GM23338 (cell line): ENCODE measurements at regions not wholly inside any gene's neighbourhood (a gene's known extent, or its start where the extent isn't known, plus 50 kb on each side); places are given as distances from the start of the nearest gene placed in this dataset.

ENCODE experiments used
- CREB1 ChIP-seq: fragments of 250-450 bp; sonication (Bioruptor Pico); IDR thresholded peaks from 2 replicates; pipeline ENCODE4 v1.5.0; 2020; ENCODE audit warnings: low read depth, mild to moderate bottlenecking, moderate library complexity
- EZH2 ChIP-seq: fragments of 200-600 bp; sonication (generic); IDR thresholded peaks from one replicate; pipeline ENCODE4 v1.8.0; 2017; ENCODE audit warnings: antibody characterized with exemption, mild to moderate bottlenecking, low read depth; ENCODE audit not compliant: unreplicated experiment
- EZH2phosphoT487 ChIP-seq: fragments of 200-600 bp; sonication (generic); IDR thresholded peaks from one replicate; pipeline ENCODE4 v1.8.1; 2018; ENCODE audit warnings: antibody characterized with exemption; ENCODE audit not compliant: unreplicated experiment
- NANOG ChIP-seq: IDR thresholded peaks from 2 replicates; pipeline ENCODE4 v1.6.1; 2016; ENCODE audit warnings: antibody characterized with exemption, borderline replicate concordance
- POLR2AphosphoS5 ChIP-seq: IDR thresholded peaks from 2 replicates; pipeline ENCODE4 v1.6.1; 2016; ENCODE audit warnings: antibody characterized with exemption, low read depth
- ZNF331 ChIP-seq: fragments of 250-450 bp; sonication (Bioruptor Pico); IDR thresholded peaks from 2 replicates; pipeline ENCODE4 v1.5.0; 2020; ENCODE audit warnings: low read depth, mild to moderate bottlenecking, moderate library complexity
- TF ChIP-seq, protein P1 (sequence below), 2 experiments: fragments of 200-600 bp in 1 of 2; sonication (generic) in 1 of 2; conservative IDR thresholded peaks; 2 replicates each; pipeline versions ENCODE4 v1.5.1 to v1.6.1; 2016 to 2017; ENCODE audit warnings: antibody characterized with exemption in 2 of 2, low read depth in 2 of 2, mild to moderate bottlenecking in 2 of 2, moderate library complexity in 1 of 2
- TF ChIP-seq, protein P2 (sequence below): fragments of 250-450 bp; sonication (Bioruptor Pico); IDR thresholded peaks from 2 replicates; pipeline ENCODE4 v1.5.0; 2020; ENCODE audit warnings: mild to moderate bottlenecking, moderate library complexity
- TF ChIP-seq, protein P3 (sequence below): IDR thresholded peaks from 2 replicates; pipeline ENCODE4 v1.6.1; 2016; ENCODE audit warnings: antibody characterized with exemption
- TF ChIP-seq, protein P4 (sequence below): IDR thresholded peaks from one replicate; pipeline ENCODE4 v1.6.1; 2018; ENCODE audit warnings: antibody characterized with exemption; ENCODE audit not compliant: unreplicated experiment

DNA sequence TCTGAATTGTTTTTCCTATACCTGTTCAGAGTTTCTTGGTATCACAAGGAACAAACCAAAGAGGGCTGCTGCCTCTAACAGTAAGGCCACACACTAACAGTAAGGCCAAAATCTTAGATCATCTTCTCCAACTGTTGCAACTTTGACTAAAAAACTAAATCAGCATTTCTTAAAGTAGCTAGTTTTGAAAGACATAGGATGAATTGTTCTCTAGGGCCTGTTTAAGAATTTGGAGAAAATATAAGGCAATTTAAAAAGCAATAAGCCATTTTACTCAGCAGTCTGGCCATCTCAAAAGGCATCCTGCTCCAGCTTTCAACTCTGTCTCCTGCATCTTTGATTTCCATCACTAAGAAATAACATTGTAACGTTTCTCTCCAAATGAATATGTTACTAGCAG, 105.0 kb upstream of the MON1B start:
- TF ChIP-seq, protein P1, sequence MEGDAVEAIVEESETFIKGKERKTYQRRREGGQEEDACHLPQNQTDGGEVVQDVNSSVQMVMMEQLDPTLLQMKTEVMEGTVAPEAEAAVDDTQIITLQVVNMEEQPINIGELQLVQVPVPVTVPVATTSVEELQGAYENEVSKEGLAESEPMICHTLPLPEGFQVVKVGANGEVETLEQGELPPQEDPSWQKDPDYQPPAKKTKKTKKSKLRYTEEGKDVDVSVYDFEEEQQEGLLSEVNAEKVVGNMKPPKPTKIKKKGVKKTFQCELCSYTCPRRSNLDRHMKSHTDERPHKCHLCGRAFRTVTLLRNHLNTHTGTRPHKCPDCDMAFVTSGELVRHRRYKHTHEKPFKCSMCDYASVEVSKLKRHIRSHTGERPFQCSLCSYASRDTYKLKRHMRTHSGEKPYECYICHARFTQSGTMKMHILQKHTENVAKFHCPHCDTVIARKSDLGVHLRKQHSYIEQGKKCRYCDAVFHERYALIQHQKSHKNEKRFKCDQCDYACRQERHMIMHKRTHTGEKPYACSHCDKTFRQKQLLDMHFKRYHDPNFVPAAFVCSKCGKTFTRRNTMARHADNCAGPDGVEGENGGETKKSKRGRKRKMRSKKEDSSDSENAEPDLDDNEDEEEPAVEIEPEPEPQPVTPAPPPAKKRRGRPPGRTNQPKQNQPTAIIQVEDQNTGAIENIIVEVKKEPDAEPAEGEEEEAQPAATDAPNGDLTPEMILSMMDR (conservative IDR thresholded peaks at IDR 0.05; ENCODE audit: low read depth in 2 of 2): no peak
- TF ChIP-seq POLR2AphosphoS5 (no peak), NANOG (no peak), EZH2 (no peak), CREB1 (CRISPR knock-in tag) (no peak), EZH2phosphoT487 (no peak), ZNF331 (CRISPR knock-in tag) (no peak)
- TF ChIP-seq, protein P2, sequence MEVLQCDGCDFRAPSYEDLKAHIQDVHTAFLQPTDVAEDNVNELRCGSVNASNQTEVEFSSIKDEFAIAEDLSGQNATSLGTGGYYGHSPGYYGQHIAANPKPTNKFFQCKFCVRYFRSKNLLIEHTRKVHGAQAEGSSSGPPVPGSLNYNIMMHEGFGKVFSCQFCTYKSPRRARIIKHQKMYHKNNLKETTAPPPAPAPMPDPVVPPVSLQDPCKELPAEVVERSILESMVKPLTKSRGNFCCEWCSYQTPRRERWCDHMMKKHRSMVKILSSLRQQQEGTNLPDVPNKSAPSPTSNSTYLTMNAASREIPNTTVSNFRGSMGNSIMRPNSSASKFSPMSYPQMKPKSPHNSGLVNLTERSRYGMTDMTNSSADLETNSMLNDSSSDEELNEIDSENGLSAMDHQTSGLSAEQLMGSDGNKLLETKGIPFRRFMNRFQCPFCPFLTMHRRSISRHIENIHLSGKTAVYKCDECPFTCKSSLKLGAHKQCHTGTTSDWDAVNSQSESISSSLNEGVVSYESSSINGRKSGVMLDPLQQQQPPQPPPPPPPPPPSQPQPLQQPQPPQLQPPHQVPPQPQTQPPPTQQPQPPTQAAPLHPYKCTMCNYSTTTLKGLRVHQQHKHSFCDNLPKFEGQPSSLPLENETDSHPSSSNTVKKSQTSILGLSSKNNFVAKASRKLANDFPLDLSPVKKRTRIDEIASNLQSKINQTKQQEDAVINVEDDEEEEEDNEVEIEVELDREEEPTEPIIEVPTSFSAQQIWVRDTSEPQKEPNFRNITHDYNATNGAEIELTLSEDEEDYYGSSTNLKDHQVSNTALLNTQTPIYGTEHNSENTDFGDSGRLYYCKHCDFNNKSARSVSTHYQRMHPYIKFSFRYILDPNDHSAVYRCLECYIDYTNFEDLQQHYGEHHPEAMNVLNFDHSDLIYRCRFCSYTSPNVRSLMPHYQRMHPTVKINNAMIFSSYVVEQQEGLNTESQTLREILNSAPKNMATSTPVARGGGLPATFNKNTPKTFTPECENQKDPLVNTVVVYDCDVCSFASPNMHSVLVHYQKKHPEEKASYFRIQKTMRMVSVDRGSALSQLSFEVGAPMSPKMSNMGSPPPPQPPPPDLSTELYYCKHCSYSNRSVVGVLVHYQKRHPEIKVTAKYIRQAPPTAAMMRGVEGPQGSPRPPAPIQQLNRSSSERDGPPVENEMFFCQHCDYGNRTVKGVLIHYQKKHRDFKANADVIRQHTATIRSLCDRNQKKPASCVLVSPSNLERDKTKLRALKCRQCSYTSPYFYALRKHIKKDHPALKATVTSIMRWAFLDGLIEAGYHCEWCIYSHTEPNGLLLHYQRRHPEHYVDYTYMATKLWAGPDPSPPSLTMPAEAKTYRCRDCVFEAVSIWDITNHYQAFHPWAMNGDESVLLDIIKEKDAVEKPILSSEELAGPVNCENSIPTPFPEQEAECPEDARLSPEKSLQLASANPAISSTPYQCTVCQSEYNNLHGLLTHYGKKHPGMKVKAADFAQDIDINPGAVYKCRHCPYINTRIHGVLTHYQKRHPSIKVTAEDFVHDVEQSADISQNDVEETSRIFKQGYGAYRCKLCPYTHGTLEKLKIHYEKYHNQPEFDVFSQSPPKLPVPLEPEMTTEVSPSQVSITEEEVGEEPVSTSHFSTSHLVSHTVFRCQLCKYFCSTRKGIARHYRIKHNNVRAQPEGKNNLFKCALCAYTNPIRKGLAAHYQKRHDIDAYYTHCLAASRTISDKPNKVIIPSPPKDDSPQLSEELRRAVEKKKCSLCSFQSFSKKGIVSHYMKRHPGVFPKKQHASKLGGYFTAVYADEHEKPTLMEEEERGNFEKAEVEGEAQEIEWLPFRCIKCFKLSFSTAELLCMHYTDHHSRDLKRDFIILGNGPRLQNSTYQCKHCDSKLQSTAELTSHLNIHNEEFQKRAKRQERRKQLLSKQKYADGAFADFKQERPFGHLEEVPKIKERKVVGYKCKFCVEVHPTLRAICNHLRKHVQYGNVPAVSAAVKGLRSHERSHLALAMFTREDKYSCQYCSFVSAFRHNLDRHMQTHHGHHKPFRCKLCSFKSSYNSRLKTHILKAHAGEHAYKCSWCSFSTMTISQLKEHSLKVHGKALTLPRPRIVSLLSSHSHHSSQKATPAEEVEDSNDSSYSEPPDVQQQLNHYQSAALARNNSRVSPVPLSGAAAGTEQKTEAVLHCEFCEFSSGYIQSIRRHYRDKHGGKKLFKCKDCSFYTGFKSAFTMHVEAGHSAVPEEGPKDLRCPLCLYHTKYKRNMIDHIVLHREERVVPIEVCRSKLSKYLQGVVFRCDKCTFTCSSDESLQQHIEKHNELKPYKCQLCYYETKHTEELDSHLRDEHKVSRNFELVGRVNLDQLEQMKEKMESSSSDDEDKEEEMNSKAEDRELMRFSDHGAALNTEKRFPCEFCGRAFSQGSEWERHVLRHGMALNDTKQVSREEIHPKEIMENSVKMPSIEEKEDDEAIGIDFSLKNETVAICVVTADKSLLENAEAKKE (CRISPR knock-in tag): no peak
- TF ChIP-seq, protein P3, sequence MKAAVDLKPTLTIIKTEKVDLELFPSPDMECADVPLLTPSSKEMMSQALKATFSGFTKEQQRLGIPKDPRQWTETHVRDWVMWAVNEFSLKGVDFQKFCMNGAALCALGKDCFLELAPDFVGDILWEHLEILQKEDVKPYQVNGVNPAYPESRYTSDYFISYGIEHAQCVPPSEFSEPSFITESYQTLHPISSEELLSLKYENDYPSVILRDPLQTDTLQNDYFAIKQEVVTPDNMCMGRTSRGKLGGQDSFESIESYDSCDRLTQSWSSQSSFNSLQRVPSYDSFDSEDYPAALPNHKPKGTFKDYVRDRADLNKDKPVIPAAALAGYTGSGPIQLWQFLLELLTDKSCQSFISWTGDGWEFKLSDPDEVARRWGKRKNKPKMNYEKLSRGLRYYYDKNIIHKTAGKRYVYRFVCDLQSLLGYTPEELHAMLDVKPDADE: no peak
- TF ChIP-seq, protein P4, sequence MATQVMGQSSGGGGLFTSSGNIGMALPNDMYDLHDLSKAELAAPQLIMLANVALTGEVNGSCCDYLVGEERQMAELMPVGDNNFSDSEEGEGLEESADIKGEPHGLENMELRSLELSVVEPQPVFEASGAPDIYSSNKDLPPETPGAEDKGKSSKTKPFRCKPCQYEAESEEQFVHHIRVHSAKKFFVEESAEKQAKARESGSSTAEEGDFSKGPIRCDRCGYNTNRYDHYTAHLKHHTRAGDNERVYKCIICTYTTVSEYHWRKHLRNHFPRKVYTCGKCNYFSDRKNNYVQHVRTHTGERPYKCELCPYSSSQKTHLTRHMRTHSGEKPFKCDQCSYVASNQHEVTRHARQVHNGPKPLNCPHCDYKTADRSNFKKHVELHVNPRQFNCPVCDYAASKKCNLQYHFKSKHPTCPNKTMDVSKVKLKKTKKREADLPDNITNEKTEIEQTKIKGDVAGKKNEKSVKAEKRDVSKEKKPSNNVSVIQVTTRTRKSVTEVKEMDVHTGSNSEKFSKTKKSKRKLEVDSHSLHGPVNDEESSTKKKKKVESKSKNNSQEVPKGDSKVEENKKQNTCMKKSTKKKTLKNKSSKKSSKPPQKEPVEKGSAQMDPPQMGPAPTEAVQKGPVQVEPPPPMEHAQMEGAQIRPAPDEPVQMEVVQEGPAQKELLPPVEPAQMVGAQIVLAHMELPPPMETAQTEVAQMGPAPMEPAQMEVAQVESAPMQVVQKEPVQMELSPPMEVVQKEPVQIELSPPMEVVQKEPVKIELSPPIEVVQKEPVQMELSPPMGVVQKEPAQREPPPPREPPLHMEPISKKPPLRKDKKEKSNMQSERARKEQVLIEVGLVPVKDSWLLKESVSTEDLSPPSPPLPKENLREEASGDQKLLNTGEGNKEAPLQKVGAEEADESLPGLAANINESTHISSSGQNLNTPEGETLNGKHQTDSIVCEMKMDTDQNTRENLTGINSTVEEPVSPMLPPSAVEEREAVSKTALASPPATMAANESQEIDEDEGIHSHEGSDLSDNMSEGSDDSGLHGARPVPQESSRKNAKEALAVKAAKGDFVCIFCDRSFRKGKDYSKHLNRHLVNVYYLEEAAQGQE: no peak
